ENCODE measurements at regions not wholly inside any gene's neighbourhood (a gene's known extent, or its start where the extent isn't known, plus 50 kb on each side); places are given as distances from the start of the nearest gene placed in this dataset.

- Histone ChIP-seq H3K4me3 (ENCODE audit: low read depth in 2 of 2, low read length in 2 of 2) (no peak overlapping the region), H3K9me3 (ENCODE audit: control insufficient read depth, insufficient read depth, low read depth, low read length) (no peaks in the 10 kb centered on the region), H3K27me3 (ENCODE audit: control insufficient read depth, insufficient read depth, low read length) (no peaks in the 10 kb centered on the region), H3K36me3 (ENCODE audit: control insufficient read depth, insufficient read depth, low read length) (no peaks in the 10 kb centered on the region), H3K27ac (ENCODE audit: low read length) (no peak overlapping the region), H3K4me1 (ENCODE audit: control insufficient read depth, insufficient read depth, low read length) (no peaks in the 10 kb centered on the region)
- DNase-seq (ENCODE audit: low read depth, low spot score) (no peak), ATAC-seq (no peak)
- in situ Hi-C loops (cut with HindIII; ENCODE audit: low pct_unique_long_range_greater_than_20kb, low sequenced_read_pairs): no loop called here
- no TSS peak for BruUV-seq (replicated peaks)
- ChIA-PET POLR2A (no interaction called here), CTCF (no interaction called here)
- intact Hi-C loops (cut with micrococcal nuclease; ENCODE audit: unreplicated experiment): no loop called here
- TF ChIP-seq CTCF (IDR thresholded peaks at IDR 0.05) (no peak), POLR2AphosphoS5 (IDR thresholded peaks at IDR 0.05; ENCODE audit: low read depth, low read length) (no peak), TCF7L2 (IDR thresholded peaks at IDR 0.05; ENCODE audit: low read depth, low read length) (no peak), REST (IDR thresholded peaks at IDR 0.05; ENCODE audit: insufficient read depth in 1 of 2, low read depth in 2 of 2, low read length in 1 of 2) (no peak), SIN3A (IDR thresholded peaks at IDR 0.05; ENCODE audit: borderline replicate concordance, insufficient read depth, low read depth, low read length) (no peak)
Measured at GRCh38 chr21:27329255-27329851, 362.5 kb upstream of the ADAMTS5 start.

- TF ChIP-seq REST (IDR thresholded peaks at IDR 0.05; ENCODE audit: insufficient read depth in 1 of 2, low read depth in 2 of 2, low read length in 1 of 2) (no peak), TCF7L2 (IDR thresholded peaks at IDR 0.05; ENCODE audit: low read depth, low read length) (no peak), POLR2AphosphoS5 (IDR thresholded peaks at IDR 0.05; ENCODE audit: low read depth, low read length) (no peak), CTCF (IDR thresholded peaks at IDR 0.05) (no peak), SIN3A (IDR thresholded peaks at IDR 0.05; ENCODE audit: borderline replicate concordance, insufficient read depth, low read depth, low read length) (no peak)
- in situ Hi-C loops (cut with HindIII; ENCODE audit: low pct_unique_long_range_greater_than_20kb, low sequenced_read_pairs): no loop called here
- ChIA-PET POLR2A (no interaction called here), CTCF (no interaction called here)
- DNase-seq (ENCODE audit: low read depth, low spot score) (no peak), ATAC-seq (no peak)
- intact Hi-C loops (cut with micrococcal nuclease; ENCODE audit: unreplicated experiment): no loop called here
- Histone ChIP-seq H3K36me3 (ENCODE audit: control insufficient read depth, insufficient read depth, low read length) (no peaks in the 10 kb centered on the region), H3K4me1 (ENCODE audit: control insufficient read depth, insufficient read depth, low read length) (no peaks in the 10 kb centered on the region), H3K9me3 (ENCODE audit: control insufficient read depth, insufficient read depth, low read depth, low read length) (no peaks in the 10 kb centered on the region), H3K27ac (ENCODE audit: low read length) (no peak overlapping the region), H3K4me3 (ENCODE audit: low read depth in 2 of 2, low read length in 2 of 2) (no peak overlapping the region), H3K27me3 (ENCODE audit: control insufficient read depth, insufficient read depth, low read length) (no peaks in the 10 kb centered on the region)
- no TSS peak for BruUV-seq (replicated peaks)
Measured at GRCh38 chr21:27326301-27326700, 359.4 kb upstream of the ADAMTS5 start.
